ENCODE measurements at regions not wholly inside any gene's neighbourhood (a gene's known extent, or its start where the extent isn't known, plus 50 kb on each side); places are given as distances from the start of the nearest gene placed in this dataset.
"Not testable (repeated sequence)": the region's sequence is repeated elsewhere in the genome, so short reads cannot be mapped to it uniquely, and the experiment has no call there.

DNA sequence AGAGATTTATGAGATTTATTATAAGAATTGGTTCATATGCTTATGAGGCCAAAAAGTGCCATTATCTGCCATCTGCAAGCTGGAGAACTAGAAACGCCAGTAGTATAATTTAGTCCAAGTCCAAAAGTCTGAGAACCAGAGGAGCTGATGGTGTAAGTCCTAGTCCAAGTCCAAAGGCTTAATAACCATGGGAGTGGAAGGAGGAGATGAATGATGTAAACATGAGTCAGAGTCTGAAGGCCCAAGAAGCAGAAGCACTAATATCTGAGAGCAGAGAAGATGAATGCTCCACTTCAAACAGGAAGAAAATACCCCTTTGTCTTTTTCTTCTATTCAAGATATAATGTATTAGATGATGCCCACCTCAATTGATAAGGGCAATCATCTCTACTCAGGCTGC lies 185.7 kb downstream of the CGGBP1 start:
- DNase-seq (ENCODE audit: low spot score) = no peak

DNA sequence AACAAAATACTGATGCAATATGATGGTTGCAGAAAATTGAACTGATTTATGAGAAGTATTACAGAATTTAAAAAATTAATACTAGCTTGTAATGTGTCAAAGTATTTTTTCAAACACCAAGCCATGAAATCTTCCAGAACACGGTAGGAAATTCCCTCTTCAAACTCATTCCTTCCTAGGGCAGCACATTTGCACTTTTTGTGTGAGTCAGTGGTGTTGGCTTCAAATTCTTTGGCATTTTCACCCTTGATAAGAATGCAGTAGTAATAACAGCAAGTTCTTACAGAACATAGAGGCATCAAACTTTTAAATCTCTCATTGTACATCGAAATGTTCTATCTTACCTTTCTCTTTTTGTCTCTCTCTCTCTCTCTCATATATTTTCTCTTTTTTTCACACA lies 191.8 kb downstream of the CGGBP1 start:
- no peak for DNase-seq (ENCODE audit: low spot score)

DNA sequence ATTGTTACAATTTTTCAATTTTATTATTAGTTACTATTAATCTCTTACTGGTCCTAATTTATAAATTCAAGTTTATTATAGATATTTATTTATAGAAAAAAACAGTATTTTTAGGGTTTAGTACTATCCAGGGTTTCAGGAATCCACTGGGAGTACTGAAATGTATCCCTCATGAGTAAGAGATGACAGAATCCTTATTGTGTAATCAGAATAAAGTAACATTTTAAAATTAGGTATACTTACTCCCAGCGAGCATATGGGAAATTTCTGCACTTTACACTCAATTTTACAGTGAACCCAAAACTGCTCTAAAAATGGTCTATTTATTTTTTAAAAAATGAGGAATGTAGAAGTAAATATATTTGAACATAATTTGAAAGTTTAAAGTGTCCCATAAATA lies 202.7 kb downstream of the CGGBP1 start:
- no peak for DNase-seq (ENCODE audit: low spot score)

DNA sequence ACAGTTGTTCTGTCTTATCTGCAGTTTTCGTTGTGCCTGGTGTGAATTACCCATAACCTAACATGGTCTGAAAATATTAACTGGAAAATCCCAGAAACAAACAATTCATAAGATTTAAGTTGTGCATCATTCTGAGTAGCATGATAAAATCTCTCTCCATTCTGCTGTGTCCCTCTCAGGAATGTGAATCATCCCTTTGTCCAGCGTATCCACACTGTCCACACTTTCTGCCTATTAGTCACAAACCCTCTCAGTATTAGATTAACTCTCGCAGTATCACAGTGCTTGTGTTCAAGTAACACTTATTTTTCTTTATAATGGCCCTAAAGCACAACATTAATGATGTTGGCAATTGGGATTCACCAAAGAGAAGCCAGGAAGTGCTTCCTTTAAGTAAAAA lies 203.2 kb downstream of the CGGBP1 start:
- DNase-seq (ENCODE audit: low spot score) = no peak

DNA sequence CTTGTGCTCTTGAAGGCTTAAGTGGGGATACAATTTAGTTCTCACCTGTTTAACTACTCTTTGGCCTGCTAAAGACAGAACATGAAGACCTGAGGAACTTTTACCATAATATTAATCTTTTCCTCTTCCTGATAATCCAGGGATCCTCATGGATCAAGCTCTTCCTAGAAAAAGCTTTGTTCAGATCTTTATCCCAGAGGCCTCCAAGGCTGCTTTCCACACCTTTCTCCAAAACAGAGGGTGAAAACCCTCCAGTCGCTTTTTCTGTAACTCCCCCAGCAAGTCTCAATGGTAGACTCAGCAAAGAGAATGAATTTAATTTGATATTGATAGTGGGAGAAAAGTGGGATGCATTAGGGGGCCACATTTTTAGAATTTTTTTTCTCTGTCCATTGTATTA lies 203.6 kb downstream of the CGGBP1 start:
- no peak for DNase-seq (ENCODE audit: low spot score)

DNA sequence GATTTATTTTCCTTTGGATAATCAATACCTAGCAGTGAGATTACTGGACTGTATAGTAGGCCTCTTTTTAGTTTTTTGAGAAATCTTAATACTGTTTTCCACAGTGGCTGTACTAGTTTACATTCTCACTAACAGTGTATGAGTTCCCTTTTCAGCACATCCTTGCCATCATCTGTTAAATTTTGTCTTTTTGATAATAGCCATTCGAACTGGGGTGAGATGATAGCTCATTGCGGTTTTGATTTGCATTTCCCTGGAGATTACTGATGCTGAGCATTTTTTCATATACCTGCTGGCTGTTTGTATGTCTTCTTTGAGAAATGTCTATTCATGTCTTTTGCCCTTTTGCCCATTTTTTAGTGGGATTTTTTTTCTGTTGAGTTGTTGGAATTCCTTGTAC lies 210.8 kb downstream of the CGGBP1 start:
- DNase-seq (ENCODE audit: low spot score) = no peak

DNA sequence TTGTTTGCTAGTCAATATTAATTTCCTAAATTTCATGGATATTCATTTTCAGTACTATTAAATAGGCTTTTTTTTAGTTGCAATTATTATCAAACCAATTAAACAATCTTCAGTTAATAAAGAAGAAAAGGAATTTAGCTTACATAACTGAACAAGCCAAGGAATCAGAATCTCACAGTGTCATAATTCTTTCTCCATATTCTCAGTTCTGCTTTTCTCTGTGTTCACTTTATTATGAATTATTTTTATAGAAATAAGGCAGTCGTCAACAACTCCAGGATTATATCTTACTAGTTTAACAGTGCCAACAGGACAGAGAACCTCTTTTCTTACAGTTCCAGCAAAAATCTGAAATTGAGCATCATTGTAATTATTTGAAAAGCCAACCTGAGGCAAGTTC lies 221.7 kb downstream of the CGGBP1 start:
- DNase-seq (ENCODE audit: low spot score) = no peak

DNA sequence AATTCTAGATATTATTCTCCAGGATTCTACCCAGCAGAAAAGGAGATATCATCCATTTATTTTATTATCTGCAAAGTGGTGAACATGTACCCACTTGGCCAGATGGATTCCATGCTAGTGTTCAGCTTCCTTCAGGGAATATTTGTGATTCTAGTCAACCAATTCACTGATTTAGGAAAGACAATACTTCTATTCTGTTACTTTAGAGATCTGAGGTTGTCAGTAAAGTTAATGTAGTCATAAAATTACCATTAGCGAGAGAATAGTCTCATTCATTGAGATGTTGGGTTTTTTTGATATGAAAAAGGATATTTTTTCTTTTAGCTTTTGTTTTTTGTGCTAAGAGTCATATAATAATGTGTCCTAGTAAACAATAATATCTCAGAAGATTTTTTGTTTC lies 222.8 kb downstream of the CGGBP1 start:
- no peak for DNase-seq (ENCODE audit: low spot score)

DNA sequence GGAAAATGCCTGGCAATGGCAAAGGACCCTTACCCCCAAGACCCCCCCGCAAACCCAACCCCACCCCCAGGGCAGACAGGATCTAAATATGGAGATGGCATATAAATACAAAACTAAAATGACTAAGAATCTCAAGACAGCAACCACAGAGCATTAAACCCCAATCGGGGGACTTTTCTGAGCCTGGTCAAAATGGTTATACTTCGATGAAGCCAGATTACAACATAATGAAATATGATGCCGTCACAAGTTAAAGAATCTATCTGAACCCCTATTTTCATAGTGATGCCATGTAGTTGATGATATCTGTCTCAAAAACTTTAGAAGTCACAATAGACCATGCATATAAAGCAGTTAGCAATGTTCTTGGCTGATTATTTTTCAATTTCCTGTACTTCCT lies 223.6 kb downstream of the CGGBP1 start:
- DNase-seq (ENCODE audit: low spot score) = no peak

DNA sequence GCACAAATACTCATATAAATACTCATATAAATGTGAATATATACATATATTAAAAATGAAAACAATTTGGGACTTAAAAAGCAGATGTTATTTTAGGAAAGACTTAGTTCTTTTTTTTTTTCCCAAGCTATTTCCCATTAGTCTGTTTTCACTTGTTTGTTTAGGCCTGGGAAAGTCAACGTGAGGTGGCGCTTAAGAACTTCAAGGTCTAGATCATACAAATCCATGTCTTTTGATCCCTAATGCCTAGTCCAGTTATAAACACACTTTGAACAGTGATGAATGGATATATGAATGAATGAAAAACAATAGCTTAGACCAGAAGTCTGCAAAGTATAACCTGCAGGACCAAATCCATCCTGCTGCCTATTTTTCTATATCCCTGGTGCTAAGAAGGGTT lies 224.5 kb downstream of the CGGBP1 start:
- no peak for DNase-seq (ENCODE audit: low spot score)

DNA sequence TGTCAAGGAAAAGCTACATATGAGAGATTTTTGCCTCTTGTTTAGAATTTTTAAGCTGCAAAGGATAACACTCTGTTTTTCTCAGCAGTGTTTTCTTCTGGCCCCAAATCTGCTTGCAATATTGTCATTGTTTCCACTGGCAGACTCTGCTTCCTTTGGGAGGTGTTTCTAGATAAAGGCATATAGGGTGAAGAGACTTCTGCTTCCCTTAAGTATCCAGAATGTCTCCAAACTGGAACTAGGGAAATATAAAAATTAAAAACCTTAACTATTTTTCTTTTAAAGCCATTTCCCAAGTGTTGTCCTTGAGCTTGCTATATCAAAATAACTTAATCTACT lies 225.8 kb downstream of the CGGBP1 start:
- DNase-seq (ENCODE audit: low spot score) = no peak

DNA sequence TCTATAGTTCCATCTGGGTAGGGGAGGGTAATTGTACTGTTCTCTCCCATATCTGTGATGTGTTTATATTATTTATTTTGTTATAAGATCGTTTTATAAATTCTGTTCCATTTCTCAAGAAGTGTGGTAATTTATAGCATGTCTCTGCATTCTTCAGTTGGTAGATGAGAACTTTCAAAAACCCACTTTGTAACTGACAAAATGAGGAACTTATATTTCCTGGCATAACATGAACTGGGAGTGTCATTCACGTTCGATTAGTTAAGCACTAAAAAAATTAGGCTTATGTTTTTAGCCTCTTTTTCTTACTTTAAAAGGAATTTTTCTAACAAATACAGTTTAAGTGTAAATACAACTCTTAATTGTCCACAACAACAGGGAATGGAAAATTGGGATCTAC lies 230.8 kb downstream of the CGGBP1 start:
- DNase-seq (ENCODE audit: low spot score) = no peak

DNA sequence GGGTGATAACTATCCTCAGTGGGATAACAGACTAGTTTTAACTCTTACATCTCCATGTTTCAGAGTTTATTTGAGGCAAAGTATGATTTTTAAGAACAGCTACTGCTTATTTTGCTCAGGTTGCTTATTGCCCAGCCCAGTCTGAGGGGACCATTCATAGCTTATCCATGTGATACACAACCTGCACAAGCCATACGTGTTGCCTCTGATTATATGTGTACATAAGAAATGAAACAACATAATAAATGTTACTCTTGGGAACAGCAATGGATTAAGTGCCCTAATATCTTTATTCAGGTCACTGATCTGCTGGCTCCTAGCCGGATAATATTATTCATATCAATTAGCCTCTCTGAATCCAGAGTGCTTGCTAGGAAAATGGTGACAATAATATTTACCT lies 236.2 kb downstream of the CGGBP1 start:
- DNase-seq (ENCODE audit: low spot score) = no peak

DNA sequence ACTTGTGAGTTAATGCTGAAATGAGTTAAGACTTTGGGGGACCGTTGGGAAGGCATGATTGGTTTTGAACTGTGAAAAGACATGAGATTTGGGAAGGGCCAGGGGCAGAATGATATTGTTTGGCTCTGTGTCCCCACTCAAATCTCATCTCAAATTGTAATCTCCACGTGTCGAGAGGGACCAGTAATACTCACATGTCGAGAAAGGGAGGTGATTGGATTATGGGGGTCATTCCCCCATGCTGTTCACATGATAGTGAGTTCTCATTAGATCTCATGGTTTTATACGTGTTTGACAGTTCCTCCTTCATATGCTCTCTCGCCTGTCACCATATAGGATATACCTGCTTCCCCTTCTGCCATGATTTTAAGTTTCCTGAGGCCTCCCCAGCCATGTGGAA lies 245.3 kb downstream of the CGGBP1 start:
- DNase-seq (ENCODE audit: low spot score) = not testable (repeated sequence)

DNA sequence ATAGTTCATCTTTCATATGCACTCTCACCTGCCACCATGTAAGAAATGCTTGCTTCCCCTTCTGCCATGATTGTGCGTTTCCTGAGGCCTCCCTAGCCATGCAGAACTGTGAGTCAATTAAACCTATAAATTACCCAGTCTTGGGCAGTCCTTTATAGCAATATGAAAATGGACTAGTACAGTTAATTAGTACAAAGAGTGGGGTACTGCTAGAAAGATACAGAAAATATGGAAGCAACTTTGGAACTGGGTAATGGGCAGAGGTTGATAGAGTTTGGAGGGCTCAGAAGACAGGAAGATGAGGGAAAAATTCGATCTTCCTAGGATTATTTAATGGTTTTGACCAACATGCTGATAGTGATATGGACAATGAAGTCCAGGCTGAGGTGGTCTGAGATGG lies 246.9 kb downstream of the CGGBP1 start:
- DNase-seq (ENCODE audit: low spot score) = no peak

DNA sequence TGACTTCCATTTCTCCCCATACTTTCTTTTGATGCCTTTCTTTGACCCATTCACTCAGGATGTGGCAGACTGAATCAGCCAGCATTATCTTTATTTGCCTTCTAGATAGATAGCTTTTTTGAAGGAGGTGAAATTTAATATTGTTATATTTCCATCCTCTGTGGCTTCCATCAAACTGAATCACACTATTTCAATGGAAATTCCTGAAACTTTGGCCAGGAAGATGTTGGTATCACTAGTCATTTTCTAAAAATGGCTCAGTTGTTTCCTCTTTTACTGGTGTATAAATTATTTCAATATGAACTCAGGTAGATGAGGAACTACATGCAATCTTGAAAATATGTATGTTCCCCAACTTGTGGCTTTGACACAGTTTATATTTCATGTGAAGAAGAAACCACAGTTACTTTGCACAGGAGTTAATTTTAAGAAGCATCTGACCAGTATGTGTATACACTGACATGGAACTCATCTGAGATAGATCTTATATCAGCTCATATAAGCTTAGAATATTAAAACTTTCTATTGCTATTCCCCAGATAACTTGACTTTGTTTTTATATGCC lies 248.3 kb downstream of the CGGBP1 start:
- no peak for DNase-seq (ENCODE audit: low spot score)

DNA sequence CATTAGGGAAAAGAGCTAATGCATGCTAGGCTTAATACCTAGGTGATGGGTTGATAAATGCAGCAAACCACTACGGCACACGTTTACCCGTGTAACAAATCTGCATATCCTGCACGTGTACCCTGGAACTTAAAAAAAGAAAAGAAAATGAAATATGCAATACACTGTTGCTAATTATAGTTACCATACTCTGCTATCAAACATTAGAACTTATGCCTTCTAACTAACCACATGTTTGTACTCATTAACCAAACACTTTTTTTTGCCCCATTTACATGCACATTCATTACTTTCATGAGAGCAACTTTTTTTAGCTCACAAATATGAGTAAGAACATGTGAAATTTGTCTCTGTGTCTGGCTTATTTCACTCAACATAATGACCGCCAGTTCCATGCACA lies 253.1 kb downstream of the CGGBP1 start:
- no peak for DNase-seq (ENCODE audit: low spot score)

DNA sequence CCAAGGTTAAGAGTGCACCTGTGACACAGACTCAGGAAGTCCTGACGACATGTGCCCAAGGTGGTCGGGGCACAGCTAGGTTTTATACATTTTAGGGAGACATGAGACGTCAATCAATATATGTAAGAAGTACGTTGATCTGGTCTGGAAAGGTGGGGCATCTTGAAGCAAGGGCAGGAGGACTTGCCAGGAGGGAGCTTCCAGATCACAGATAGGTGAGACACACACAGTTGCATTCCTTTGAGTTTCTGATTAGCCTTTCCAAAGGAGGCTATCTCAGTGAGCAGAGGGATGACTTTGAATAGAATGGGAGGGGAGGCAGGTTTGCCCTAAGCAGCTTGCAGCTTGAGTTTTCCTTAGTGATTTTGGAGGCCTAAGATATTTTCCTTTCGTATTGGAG lies 257.4 kb downstream of the CGGBP1 start:
- DNase-seq (ENCODE audit: low spot score) = no peak

DNA sequence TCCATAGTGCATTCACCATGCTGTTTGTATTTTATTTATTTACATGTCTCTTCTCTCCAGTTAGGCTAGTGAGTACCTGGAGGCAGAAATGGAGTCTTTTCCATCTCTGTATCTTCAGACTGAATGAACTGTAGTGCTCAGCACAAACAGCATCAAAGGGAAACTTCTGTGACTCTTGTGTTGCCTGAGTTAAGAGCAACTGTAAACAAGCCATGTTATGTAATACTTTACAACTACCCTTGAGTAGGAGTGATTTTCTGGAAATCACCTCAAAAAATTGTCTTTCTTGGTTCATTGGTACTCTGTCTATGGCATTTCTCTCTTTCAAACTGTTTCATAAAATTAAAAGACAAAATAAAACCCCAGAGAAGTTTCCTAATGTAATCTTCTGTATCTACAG lies 258.3 kb downstream of the CGGBP1 start:
- DNase-seq (ENCODE audit: low spot score) = no peak

DNA sequence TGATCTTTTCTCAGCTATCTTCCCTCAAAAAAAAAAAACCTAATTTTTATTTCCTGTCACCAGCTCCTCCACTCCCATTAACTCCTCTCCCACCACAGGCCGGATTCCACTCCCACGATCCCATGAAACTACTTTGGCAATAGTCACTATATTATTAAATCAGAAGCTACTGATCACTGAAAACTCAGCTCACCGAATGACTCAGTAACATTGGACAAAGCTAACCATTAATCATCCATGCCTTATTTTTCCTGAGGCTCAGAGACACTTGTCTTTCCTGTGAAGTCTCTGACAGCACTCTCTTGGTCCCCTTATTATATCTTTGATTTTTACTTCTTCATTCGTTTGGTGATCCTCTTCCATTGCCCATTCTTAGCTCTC lies 260.2 kb downstream of the CGGBP1 start:
- no peak for DNase-seq (ENCODE audit: low spot score)

DNA sequence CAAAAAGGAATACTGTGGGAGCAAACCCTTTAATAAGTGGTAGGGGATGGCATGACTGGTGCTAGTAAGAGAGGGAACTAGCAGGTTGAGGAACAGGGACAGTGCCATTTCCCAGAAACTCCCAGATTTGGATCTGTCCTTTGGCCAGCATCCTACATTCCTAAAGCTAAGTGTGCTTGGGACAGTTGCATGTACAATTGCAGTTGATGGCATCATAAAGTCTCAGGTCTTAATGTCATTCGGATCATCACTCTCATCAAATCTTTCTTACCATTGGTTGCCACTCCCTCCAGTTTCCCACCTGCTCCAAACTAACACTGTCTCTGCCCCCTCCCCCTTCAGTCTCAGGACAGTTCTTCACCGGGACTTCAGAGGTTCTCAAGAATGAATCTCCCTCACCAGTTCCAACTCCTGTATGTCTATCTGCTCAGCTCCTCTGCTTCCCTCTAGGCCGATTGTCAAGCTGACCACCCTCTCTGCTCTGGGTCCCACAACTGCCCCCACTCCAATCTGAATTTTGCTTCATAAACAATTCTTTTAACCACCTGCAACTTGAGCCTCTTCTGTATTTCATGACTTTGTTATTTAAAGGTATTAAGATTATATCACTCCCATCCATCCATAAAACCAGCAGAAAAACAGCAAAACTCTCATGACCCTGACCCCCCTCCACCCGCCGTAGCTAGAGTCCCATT lies 260.8 kb downstream of the CGGBP1 start:
- no peak for DNase-seq (ENCODE audit: low spot score)

DNA sequence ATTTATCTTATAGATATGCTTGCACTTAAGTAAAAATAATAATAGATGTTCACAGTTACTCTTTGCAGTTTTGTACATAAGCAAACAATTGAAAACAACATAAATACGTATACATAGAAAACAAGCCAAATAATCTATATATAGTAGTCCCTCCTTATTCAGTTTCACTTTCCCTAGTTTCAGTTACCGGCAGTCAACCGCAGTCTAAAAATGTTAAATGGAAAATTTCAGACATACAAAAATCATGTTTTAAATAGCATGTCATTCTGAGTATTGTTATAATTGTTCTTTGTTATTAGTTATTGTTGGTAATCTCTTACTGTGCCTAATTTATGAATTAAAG lies 262.0 kb downstream of the CGGBP1 start:
- no peak for DNase-seq (ENCODE audit: low spot score)

DNA sequence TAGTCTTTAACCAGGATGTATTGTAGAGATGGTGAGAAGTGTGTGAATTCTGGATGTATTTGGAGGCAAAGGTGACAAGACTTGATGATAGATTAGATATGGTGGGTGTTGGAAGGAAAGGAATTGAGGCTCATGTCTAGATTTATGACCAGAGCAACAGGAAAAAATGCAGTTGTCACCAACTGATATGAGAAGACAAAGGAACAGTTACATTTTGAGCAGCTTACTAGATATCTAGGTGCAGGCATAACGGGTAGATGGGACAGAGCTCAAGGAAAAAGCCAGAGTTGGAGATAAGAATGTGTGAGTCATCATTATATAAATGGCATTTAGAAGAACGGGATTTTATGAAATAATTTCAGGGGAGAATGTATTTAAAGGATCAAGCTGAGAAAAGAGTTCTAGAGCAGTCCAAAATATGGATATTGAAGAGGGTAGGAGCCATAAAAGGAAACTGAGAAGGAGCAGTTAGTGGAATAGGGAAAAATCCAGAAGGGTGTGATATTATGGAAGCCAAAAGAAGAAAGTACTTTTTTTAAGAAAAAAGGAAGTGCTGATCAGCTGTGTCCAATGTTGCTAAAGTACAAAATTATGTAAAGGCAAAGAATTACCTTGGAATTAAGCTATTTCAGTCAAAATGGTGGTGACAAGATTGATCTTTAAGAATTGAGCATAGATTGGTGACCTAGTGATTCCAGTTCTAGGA lies 262.5 kb downstream of the CGGBP1 start:
- no peak for DNase-seq (ENCODE audit: low spot score)

DNA sequence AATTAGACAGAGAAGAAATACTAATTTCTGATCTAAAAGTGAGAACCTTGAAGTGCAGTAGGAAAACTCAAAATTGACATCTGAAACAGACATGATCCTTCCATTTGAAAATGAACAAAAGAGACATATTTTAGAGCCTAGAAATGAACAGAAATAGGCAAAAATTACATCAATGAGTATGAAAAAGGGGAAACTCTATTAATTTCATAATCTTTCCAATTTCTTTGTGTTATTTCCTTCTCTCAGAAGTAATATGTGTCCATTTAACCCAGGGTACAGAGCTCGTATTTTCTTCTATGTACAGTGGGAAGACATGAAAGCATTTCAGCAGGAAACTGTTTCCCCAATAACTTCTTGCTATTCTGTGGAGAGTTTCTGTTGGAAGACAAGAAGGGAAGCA lies 263.1 kb downstream of the CGGBP1 start:
- DNase-seq (ENCODE audit: low spot score) = no peak

All from globus pallidus (tissue), 1 donor.